Common myeloid progenitor, CD34-positive (primary cell): ENCODE measurements at regions not wholly inside any gene's neighbourhood (a gene's known extent, or its start where the extent isn't known, plus 50 kb on each side); places are given as distances from the start of the nearest gene placed in this dataset.

Experiments used
- CTCF ChIA-PET: fragments of 350-600 bp; sonication (Branson Sonifier 250); formaldehyde crosslinking; loops from one replicate; lab custom pipeline; 2021; ENCODE audit warnings: antibody characterized with exemption; lab: Charles Lee
- POLR2A ChIA-PET: fragments of 350-600 bp; sonication (Branson Sonifier 250); formaldehyde crosslinking; loops from one replicate; lab custom pipeline; 2021; ENCODE audit warnings: antibody characterized with exemption; lab: Charles Lee
- DNase-seq, 3 donors: peaks; one replicate each; pipeline versions ENCODE4 v3.0.0 to v3.0.0-alpha.2; 2013
- H3K27ac ChIP-seq, 2 experiments: 1 replicate in 1 of 2; 2 replicates in 1 of 2; pipeline ENCODE4 v1.7.0; 2013; ENCODE audit warnings: inconsistent platforms in 2 of 2, low read length in 2 of 2, mild to moderate bottlenecking in 2 of 2, low read depth in 1 of 2, moderate library complexity in 1 of 2; ENCODE audit not compliant: severe bottlenecking in 2 of 2, insufficient read depth in 1 of 2, poor library complexity in 1 of 2
- H3K27me3 ChIP-seq, 5 experiments: replicated peaks in 2 of 5; 1 replicate in 3 of 5; 2 replicates in 2 of 5; pipeline versions ENCODE4 v1.6.1 to v1.7.0; 2013; ENCODE audit warnings: low read length in 4 of 5, mild to moderate bottlenecking in 2 of 5, moderate library complexity in 2 of 5, inconsistent platforms in 1 of 5; ENCODE audit not compliant: insufficient read depth in 5 of 5, control insufficient read depth in 4 of 5
- H3K36me3 ChIP-seq, 4 experiments: 1 replicate in 2 of 4; 2 replicates in 2 of 4; pipeline versions ENCODE4 v1.6.1 to v1.7.0; 2013; ENCODE audit warnings: low read length in 3 of 4, control low read depth in 1 of 4, mild to moderate bottlenecking in 1 of 4; ENCODE audit not compliant: control insufficient read depth in 4 of 4, insufficient read depth in 4 of 4
- H3K4me1 ChIP-seq, 4 experiments: 1 replicate in 3 of 4; 2 replicates in 1 of 4; pipeline versions ENCODE4 v1.6.1 to v1.7.1; 2013; ENCODE audit warnings: low read length in 3 of 4, mild to moderate bottlenecking in 3 of 4, control low read depth in 1 of 4, inconsistent platforms in 1 of 4, moderate library complexity in 1 of 4; ENCODE audit not compliant: control insufficient read depth in 4 of 4, insufficient read depth in 4 of 4; ENCODE audit errors: control extremely low read depth in 1 of 4
- H3K4me3 ChIP-seq, 7 experiments: 1 replicate in 4 of 7; 2 replicates in 3 of 7; pipeline versions ENCODE4 v1.5.1 to v1.7.0; 2013; ENCODE audit warnings: mild to moderate bottlenecking in 7 of 7, low read length in 6 of 7, moderate library complexity in 6 of 7, inconsistent platforms in 2 of 7, low read depth in 2 of 7, control low read depth in 1 of 7; ENCODE audit not compliant: insufficient read depth in 4 of 7, control insufficient read depth in 1 of 7; ENCODE audit errors: extremely low read depth in 1 of 7
- H3K9me3 ChIP-seq, 5 experiments: 1 replicate in 4 of 5; 2 replicates in 1 of 5; pipeline versions ENCODE4 v1.6.1 to v1.7.1; 2013; ENCODE audit warnings: low read length in 4 of 5, mild to moderate bottlenecking in 2 of 5, inconsistent platforms in 1 of 5, low read depth in 1 of 5, moderate library complexity in 1 of 5; ENCODE audit not compliant: control insufficient read depth in 4 of 5, insufficient read depth in 2 of 5; ENCODE audit errors: control extremely low read depth in 1 of 5
- WGBS: methylation state at CpG from one replicate; pipeline ENCODE4 v1.1.5; 2013; ENCODE audit not compliant: insufficient coverage; 5-methylcytosine and 5-hydroxymethylcytosine counted together

GRCh38 chr10:89829262-89829886 lies 128.0 kb downstream of the KIF20B start:
- Histone ChIP-seq H3K9me3 (peaks cover 0 to 6% (median 0%) of the 10 kb centered on the region in 5 experiments), H3K27me3 (no peaks in the 10 kb centered on the region), H3K36me3 (no peaks in the 10 kb centered on the region), H3K4me1 (no peaks in the 10 kb centered on the region), H3K4me3 (no peak overlapping the region), H3K27ac (no peak overlapping the region)
- DNase-seq = no peak
- 98% methylated on average over 7 of the region's 20 CpGs for WGBS
- CTCF ChIA-PET = no interaction called here
- POLR2A ChIA-PET = no interaction called here

GRCh38 chr10:89829887-89830269 lies 128.5 kb downstream of the KIF20B start:
- Histone ChIP-seq H3K27ac (no peak overlapping the region), H3K36me3 (no peaks in the 10 kb centered on the region), H3K27me3 (no peaks in the 10 kb centered on the region), H3K9me3 (peaks cover 0 to 6% (median 0%) of the 10 kb centered on the region in 5 experiments), H3K4me3 (no peak overlapping the region), H3K4me1 (no peaks in the 10 kb centered on the region)
- WGBS = 97% methylated on average over 5 of the region's 5 CpGs
- ChIA-PET POLR2A (no interaction called here), CTCF (no interaction called here)
- DNase-seq = no peak

GRCh38 chr10:89830624-89831023 lies 129.2 kb downstream of the KIF20B start:
- Histone ChIP-seq H3K27ac (no peak overlapping the region), H3K36me3 (no peaks in the 10 kb centered on the region), H3K9me3 (peaks cover 0 to 6% (median 0%) of the 10 kb centered on the region in 5 experiments), H3K4me3 (no peak overlapping the region), H3K4me1 (no peaks in the 10 kb centered on the region), H3K27me3 (no peaks in the 10 kb centered on the region)
- WGBS = no CpG with 5 or more reads among the region's 2 CpGs
- ChIA-PET POLR2A (no interaction called here), CTCF (no interaction called here)
- no peak for DNase-seq

- Histone ChIP-seq H3K4me3 (peak overlapping the region in 5 of 7 experiments; percentile 70 to 88 (median 81)), H3K4me1 (peaks cover 0 to 18% (median 14%) of the 10 kb centered on the region in 4 experiments), H3K27ac (no peak overlapping the region), H3K36me3 (no peaks in the 10 kb centered on the region), H3K9me3 (peaks cover 0 to 6% (median 0%) of the 10 kb centered on the region in 5 experiments), H3K27me3 (peaks cover 0 to 7% (median 4%) of the 10 kb centered on the region in 5 experiments)
- ChIA-PET CTCF (interaction anchor here (0.6 kb wide), 1 partner anchor 1414 kb away, joined by 4 read pairs; no protein-coding TSS in a partner anchor), POLR2A (no interaction called here)
- WGBS = 40% methylated on average over 8 of the region's 12 CpGs
- DNase-seq = no peak
Measured at GRCh38 chr10:89836840-89837164, 135.4 kb downstream of the KIF20B start.

GRCh38 chr10:89837165-89838043 lies 136.0 kb downstream of the KIF20B start:
- no peak overlapping the region for H3K27ac ChIP-seq
- peaks cover 0 to 18% (median 14%) of the 10 kb centered on the region in 4 experiments for H3K4me1 ChIP-seq
- peak in 2 of 3 donors; percentile 27 to 47 for DNase-seq
- peak overlapping the region; percentile 58 to 88 (median 77) for H3K4me3 ChIP-seq
- no peaks in the 10 kb centered on the region for H3K36me3 ChIP-seq
- peaks cover 0 to 7% (median 4%) of the 10 kb centered on the region in 5 experiments for H3K27me3 ChIP-seq
- ChIA-PET POLR2A (no interaction called here), CTCF (interaction anchor here (0.6 to 0.9 kb wide), 3 partner anchors 14 to 1413 kb away, joined by 3 to 4 read pairs (median 3); no protein-coding TSS in a partner anchor)
- peaks cover 0 to 6% (median 0%) of the 10 kb centered on the region in 5 experiments for H3K9me3 ChIP-seq
- WGBS = 6% methylated on average over 56 of the region's 65 CpGs

GRCh38 chr10:89838044-89838615 lies 136.7 kb downstream of the KIF20B start:
- 63% methylated on average over 11 of the region's 23 CpGs for WGBS
- Histone ChIP-seq H3K27ac (no peak overlapping the region), H3K4me1 (peaks cover 0 to 18% (median 14%) of the 10 kb centered on the region in 4 experiments), H3K27me3 (peaks cover 0 to 7% (median 4%) of the 10 kb centered on the region in 5 experiments), H3K4me3 (peak overlapping the region; percentile 58 to 88 (median 77)), H3K36me3 (no peaks in the 10 kb centered on the region), H3K9me3 (peaks cover 0 to 4% (median 0%) of the 10 kb centered on the region in 5 experiments)
- no peak for DNase-seq
- POLR2A ChIA-PET = no interaction called here
- CTCF ChIA-PET = interaction anchor here (0.9 kb wide), 1 partner anchor 14 kb away, joined by 3 read pairs; no protein-coding TSS in a partner anchor
